HepG2 (cell line): ENCODE measurements at regions not wholly inside any gene's neighbourhood (a gene's known extent, or its start where the extent isn't known, plus 50 kb on each side); places are given as distances from the start of the nearest gene placed in this dataset.

Experiments
- ATF1 ChIP-seq: IDR thresholded peaks from 2 replicates; pipeline ENCODE4 v1.6.1; 2016; ENCODE audit warnings: mild to moderate bottlenecking, control low read depth
- ESRRA ChIP-seq: sonication (generic); formaldehyde crosslinking; IDR thresholded peaks from 2 replicates; pipeline ENCODE4 v1.5.1; 2020; ENCODE audit warnings: mild to moderate bottlenecking, low read depth, missing genetic modification reagents
- MNT ChIP-seq: fragments of 450-650 bp; IDR thresholded peaks from 2 replicates; pipeline ENCODE4 v1.6.1; 2016
- PITX1 ChIP-seq: sonication (generic); formaldehyde crosslinking; IDR thresholded peaks from 2 replicates; pipeline ENCODE4 v1.5.1; 2020; ENCODE audit warnings: mild to moderate bottlenecking, missing genetic modification reagents
- POLR2AphosphoS5 ChIP-seq: IDR thresholded peaks from 2 replicates; pipeline ENCODE4 v1.6.1; 2012; ENCODE audit warnings: low read depth, low read length
- RFX5 ChIP-seq: IDR thresholded peaks from 2 replicates; pipeline ENCODE4 v1.6.1; 2011; ENCODE audit warnings: low read depth, low read length, improper control_type of control experiment
- SMAD9 ChIP-seq: sonication (generic); formaldehyde crosslinking; IDR thresholded peaks from 2 replicates; pipeline ENCODE4 v1.5.1; 2020; ENCODE audit warnings: mild to moderate bottlenecking, missing genetic modification reagents
- SOX5 ChIP-seq: IDR thresholded peaks from 2 replicates; pipeline ENCODE4 v1.6.1; 2016; ENCODE audit warnings: borderline replicate concordance
- SRSF4 ChIP-seq: fragments of 200-400 bp; formaldehyde crosslinking; IDR thresholded peaks from one replicate; pipeline ENCODE4 v1.6.1; 2018; ENCODE audit warnings: mild to moderate bottlenecking, low read depth, low read length, moderate library complexity; ENCODE audit not compliant: poor library complexity, severe bottlenecking
- TAF15 ChIP-seq: fragments of 200-400 bp; formaldehyde crosslinking; IDR thresholded peaks from one replicate; pipeline ENCODE4 v1.6.1; 2018; ENCODE audit warnings: mild to moderate bottlenecking, low read depth, low read length; ENCODE audit not compliant: poor library complexity, severe bottlenecking
- ZBTB38 ChIP-seq: sonication (generic); formaldehyde crosslinking; IDR thresholded peaks from 2 replicates; pipeline ENCODE4 v1.5.1; 2020; ENCODE audit warnings: mild to moderate bottlenecking, missing genetic modification reagents
- ZFP36 ChIP-seq: fragments of 150-350 bp; IDR thresholded peaks from 2 replicates; pipeline ENCODE4 v1.6.1; 2018; ENCODE audit warnings: borderline replicate concordance, low read length, low read depth; ENCODE audit not compliant: partially characterized antibody
- ZMAT3 ChIP-seq: sonication (generic); formaldehyde crosslinking; conservative IDR thresholded peaks from 2 replicates; pipeline ENCODE4 v1.7.0; 2021; ENCODE audit warnings: missing genetic modification reagents
- ZNF274 ChIP-seq: sonication (generic); formaldehyde crosslinking; IDR thresholded peaks from 2 replicates; pipeline ENCODE4 v1.5.1; 2020; ENCODE audit warnings: mild to moderate bottlenecking, missing genetic modification reagents
- ZNF333 ChIP-seq: sonication (generic); formaldehyde crosslinking; IDR thresholded peaks from 2 replicates; pipeline ENCODE4 v1.4.0; 2020; ENCODE audit warnings: mild to moderate bottlenecking, missing genetic modification reagents, borderline replicate concordance
- ZNF441 ChIP-seq: sonication (generic); formaldehyde crosslinking; IDR thresholded peaks from 2 replicates; pipeline ENCODE4 v1.7.0; 2021; ENCODE audit warnings: missing genetic modification reagents, borderline replicate concordance
- ZNF484 ChIP-seq: sonication (generic); formaldehyde crosslinking; IDR thresholded peaks from 2 replicates; pipeline ENCODE4 v1.5.1; 2020; ENCODE audit warnings: mild to moderate bottlenecking, low read depth, missing genetic modification reagents, borderline replicate concordance
- ZSCAN22 ChIP-seq: sonication (generic); formaldehyde crosslinking; IDR thresholded peaks from 2 replicates; pipeline ENCODE4 v1.4.0; 2020; ENCODE audit warnings: mild to moderate bottlenecking, missing genetic modification reagents

DNA sequence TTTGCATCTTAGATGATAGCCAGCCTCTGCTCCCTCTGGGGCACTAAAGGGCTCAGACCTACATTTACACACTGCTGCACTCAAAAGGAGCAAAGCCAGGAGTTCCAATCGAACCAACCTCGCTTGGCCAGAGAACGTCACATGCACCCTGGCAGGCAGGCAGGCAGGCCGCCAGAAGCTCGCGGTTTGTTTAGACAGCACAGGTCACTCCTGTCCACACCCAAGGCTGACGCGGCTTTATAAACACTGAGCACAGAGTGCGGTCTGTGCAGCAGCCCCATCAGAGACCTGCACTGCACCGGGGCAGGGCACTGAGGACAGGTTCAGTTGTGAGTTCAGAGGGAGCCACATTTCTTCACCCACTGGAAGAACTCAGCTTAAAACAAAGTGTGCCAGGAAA is 143.9 kb downstream of the BCOR start (continued):
- no peak for TF ChIP-seq TAF15
- no peak for TF ChIP-seq SRSF4
- TF ChIP-seq ZNF441 (CRISPR knock-in tag): no peak
- TF ChIP-seq PITX1 (CRISPR knock-in tag): no peak
- TF ChIP-seq RFX5: no peak
- peak; percentile 44; the same call in 1 of the 2 replicates for TF ChIP-seq ZBTB38
- no peak for TF ChIP-seq ESRRA (CRISPR knock-in tag)
- TF ChIP-seq MNT: no peak
- no peak for TF ChIP-seq ZNF333 (CRISPR knock-in tag)
- no peak for TF ChIP-seq ZSCAN22 (CRISPR knock-in tag)
- TF ChIP-seq ZNF274 (CRISPR knock-in tag): no peak
- peak; percentile 79 for TF ChIP-seq ZFP36
- peak; percentile 50; the same call in 1 of the 2 replicates for TF ChIP-seq SOX5 (CRISPR knock-in tag)
- no peak for TF ChIP-seq POLR2AphosphoS5
- TF ChIP-seq ZNF484 (CRISPR knock-in tag): no peak
- TF ChIP-seq ATF1: no peak
- TF ChIP-seq SMAD9 (CRISPR knock-in tag): no peak
- TF ChIP-seq ZMAT3 (CRISPR knock-in tag): no peak
